HTR-8/SVneo (cell line): ENCODE measurements at regions not wholly inside any gene's neighbourhood (a gene's known extent, or its start where the extent isn't known, plus 50 kb on each side); places are given as distances from the start of the nearest gene placed in this dataset.

Experiments used
- DNase-seq: peaks from one replicate; pipeline ENCODE4 v3.0.0; 2011; ENCODE audit warnings: low spot score, mixed read lengths; ENCODE audit not compliant: insufficient read length
- FAIRE-seq: peaks from 2 replicates; lab custom pipeline; 2011; peaks lifted over from hg19 to GRCh38; lab: Jason Lieb, UNC

DNA sequence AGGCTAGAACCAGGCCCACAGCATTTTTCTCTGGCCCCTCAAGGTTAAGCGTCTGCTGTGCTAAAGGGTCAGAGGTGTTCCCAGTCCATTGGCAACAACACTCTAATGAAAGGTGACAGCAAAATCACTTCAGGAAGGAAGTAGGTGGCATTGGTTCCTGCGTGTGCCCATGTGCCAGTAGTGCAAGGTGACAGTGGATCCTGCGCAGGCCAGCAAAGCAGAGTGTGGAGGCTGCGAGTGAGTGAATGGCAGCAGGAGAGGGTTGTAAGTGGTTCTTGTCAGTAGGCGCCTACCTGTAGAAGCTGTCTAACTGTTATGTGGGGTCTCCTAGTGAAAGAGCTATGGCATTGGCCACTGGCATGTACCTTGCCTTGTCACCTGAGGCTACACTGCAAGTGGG is 898.2 kb upstream of the TYRP1 start:
- DNase-seq (no peak), FAIRE-seq (no peak)

DNA sequence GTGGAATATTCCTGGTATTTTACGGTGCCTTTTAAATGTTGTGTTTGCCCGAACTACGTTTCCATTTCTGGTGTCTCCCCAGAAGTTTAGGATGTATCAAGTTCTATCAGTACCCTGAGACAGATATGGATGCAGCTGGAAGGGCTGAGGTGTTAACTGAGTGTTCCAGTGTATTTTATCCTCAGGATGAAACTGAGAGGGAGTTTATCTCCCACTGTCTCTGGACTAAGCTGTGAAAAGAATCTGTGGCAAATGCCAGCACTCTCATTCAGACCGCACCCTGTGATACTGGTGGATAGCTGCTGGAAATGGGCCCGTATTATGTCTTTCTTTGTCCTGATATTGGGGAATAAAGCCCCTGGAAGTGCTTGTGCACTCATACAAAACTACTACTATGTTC is 887.2 kb upstream of the TYRP1 start:
- no peak for FAIRE-seq
- no peak for DNase-seq

DNA sequence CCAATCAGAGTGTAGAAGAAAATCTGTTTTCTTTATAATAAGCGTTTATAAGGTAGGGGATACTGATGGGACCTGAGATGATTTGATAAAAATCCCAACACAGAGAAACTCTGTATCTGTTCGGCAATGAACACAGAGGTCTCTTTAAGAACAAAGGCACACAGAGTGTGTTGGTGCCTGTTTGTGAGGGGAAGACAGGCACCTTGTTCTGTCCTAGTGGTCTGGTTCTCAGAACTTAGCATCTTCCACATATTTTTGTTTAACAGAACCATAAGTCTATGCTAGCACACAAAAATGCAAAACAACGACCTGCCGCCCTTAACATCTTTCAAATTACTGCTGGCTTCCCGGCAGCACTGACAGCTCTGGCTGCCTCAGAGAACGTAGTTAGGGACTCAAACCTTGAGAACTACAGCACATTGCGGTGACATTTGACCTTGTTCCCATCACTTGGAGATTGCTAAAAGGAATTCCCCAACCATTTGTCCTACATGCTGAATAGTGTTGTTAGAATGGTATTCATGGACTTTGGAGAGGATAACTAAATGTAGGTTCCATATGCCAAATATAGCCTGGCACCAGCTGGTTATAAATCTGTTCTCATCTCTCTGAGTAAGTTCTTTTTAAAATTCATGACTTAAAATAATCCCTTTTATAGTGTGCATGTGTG is 871.7 kb upstream of the TYRP1 start:
- FAIRE-seq, result no peak
- DNase-seq, result no peak

GRCh38 chr9:11828201-11828600 is 865.0 kb upstream of the TYRP1 start:
- FAIRE-seq, result no peak
- DNase-seq, result no peak

DNA sequence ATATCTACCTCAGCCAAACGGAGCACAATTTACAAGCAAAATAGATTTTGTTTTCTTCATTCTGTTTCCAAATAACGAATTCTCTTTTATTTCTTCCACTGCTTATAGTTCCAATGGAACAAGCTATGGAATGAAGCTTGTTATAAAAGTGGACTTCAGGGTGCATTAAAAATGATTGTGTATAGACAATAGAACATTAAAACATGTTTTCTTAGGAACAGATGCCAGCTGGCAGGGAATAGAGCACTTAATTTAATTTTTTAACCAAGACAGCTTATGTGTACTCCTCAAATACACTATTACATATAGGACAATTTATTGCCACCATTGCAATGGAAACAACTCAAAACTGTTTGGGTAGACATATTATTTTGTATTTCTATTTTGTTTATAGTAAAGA is 860.1 kb upstream of the TYRP1 start:
- DNase-seq (no peak), FAIRE-seq (no peak)

GRCh38 chr9:11868795-11869194 is 824.4 kb upstream of the TYRP1 start:
- FAIRE-seq (no peak), DNase-seq (no peak)

DNA sequence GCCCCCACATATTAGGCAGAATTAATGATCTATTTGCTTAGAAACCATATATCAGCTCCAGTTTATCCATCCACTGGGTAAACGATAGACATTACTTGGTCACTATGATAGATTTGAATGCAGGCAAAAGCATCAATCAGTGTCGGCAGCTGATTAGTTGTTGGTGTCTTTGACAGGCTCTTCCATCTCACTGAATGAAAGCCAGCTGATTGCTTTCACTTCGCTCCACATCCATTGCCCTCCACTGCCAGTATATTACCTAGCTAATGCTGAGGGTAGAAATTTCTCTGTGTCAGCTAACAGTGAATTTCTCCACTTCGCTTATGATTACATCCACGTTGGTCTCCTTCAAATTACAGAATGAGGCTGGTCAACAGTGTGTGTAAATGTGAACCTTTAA is 821.3 kb upstream of the TYRP1 start:
- FAIRE-seq (no peak), DNase-seq (no peak)

- DNase-seq (no peak), FAIRE-seq (no peak)
Observed at GRCh38 chr9:11872471-11872870, 820.7 kb upstream of the TYRP1 start.

DNA sequence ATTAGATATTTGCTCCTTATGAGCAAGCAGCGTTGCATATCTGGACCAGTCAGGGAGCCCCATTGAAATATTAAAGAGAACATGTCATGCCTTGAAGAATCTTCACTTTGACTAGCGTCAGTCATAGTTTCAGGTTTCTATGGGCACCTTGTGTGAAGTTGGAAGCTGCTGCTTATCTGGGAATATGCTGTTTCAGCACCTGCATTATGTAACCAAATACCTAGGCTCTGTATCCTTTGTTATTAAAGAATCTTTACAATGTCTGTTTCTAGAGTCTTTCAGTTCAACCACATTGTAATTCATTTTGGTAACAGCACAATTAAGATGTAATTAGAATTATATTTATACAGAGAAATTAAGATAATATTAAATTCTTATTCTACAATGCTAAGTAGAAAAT is 818.8 kb upstream of the TYRP1 start:
- no peak for DNase-seq
- FAIRE-seq, result no peak

- no peak for FAIRE-seq
- no peak for DNase-seq
Observed at GRCh38 chr9:11892401-11892800, 800.8 kb upstream of the TYRP1 start.

DNA sequence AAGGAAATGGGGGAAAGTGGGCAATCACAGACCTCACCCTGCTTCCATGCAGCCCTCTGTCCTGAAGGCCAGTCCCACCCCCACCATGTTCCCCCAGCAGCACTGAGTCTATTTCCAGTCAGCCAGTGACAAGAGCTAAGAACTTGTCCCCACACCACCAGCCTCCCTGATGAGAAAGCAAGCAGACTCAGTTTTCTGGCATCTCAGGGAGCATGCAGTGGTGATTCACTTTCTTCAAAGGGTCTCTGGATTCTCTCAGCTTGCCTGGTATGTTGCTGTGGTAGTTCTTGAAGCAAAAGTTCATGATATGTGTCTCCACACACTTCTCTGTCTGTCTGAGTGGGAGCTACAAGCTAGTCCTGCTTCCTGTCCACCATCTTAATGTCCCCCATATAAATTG is 799.9 kb upstream of the TYRP1 start:
- DNase-seq (no peak), FAIRE-seq (no peak)

- FAIRE-seq (no peak), DNase-seq (no peak)
Observed at GRCh38 chr9:11894136-11894535, 799.0 kb upstream of the TYRP1 start.

- FAIRE-seq, result no peak
- no peak for DNase-seq
Observed at GRCh38 chr9:11902610-11903009, 790.6 kb upstream of the TYRP1 start.

- FAIRE-seq (no peak), DNase-seq (no peak)
Observed at GRCh38 chr9:11915699-11916098, 777.5 kb upstream of the TYRP1 start.

- no peak for FAIRE-seq
Observed at GRCh38 chr9:11928871-11929321, 764.3 kb upstream of the TYRP1 start.

GRCh38 chr9:11931109-11931508 is 762.1 kb upstream of the TYRP1 start:
- no peak for FAIRE-seq

More at GRCh38 chr9:11928871-11929321, 764.3 kb upstream of the TYRP1 start:
- DNase-seq, result no peak

DNA sequence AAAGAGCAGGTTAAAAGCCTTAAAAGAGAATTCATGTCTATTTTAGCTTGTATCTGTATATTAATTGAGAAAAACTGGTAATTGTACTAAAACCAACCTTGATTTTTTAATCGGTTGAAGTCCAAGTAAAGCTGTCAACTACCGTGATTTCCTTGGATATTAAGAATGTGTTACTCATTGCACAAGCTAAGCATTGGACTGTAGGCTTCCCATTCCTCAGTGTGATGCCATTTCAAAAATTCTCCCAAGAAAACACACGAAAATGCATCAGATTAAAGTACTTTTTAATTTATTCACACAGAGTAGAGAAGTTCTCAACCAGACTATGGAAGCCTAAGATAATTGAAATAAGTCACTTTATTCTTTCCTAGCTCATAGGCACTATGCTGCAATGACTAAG is 761.4 kb upstream of the TYRP1 start:
- FAIRE-seq (no peak), DNase-seq (no peak)

More at GRCh38 chr9:11931109-11931508, 762.1 kb upstream of the TYRP1 start:
- no peak for DNase-seq

DNA sequence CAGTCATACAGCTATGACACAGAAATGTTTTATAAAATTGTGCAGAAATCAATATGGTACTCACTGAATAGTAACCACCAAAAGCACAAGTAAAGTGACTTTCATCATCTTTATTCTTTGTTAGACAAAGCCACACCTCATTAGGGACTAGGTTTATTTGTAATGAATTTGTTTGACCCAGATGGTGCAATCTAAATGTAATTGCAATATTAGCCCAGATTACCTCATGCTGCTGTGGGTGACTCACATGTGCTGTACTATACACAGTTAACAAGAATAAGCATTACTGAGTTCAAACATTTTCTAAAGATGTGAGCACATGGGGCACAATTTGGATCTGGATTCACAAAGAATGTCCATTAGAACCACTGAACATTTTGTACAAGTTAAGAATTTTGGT is 759.3 kb upstream of the TYRP1 start:
- no peak for DNase-seq
- FAIRE-seq, result no peak

GRCh38 chr9:11946531-11946930 is 746.7 kb upstream of the TYRP1 start:
- DNase-seq (no peak), FAIRE-seq (no peak)

GRCh38 chr9:11962327-11962726 is 730.9 kb upstream of the TYRP1 start:
- no peak for FAIRE-seq
- no peak for DNase-seq

DNA sequence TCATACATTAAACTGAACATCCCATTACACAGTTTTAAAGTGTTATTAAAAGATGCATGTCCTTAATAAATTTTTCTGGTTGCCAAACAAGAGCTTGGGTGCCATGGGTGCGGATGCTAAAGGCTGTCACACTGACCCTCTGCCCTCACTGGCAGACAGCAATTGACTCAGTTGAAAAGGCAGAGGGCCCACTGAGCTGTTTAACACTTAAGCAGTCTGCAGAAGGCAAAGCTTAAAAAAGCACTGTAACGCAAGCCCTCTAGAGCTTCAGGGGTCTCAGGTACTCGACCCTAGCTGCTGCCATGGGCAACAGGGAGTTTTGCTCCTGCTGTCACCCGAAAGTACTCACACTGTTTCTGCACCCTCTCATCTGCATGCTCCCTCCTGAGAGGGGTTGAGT is 726.4 kb upstream of the TYRP1 start:
- DNase-seq (no peak), FAIRE-seq (no peak)

GRCh38 chr9:11968631-11969030 is 724.6 kb upstream of the TYRP1 start:
- FAIRE-seq (no peak), DNase-seq (no peak)

GRCh38 chr9:11973011-11973410 is 720.2 kb upstream of the TYRP1 start:
- DNase-seq (no peak), FAIRE-seq (no peak)
